Mammary epithelial cell (primary cell): ENCODE measurements at regions not wholly inside any gene's neighbourhood (a gene's known extent, or its start where the extent isn't known, plus 50 kb on each side); places are given as distances from the start of the nearest gene placed in this dataset.

Experiments
- CTCF ChIP-seq, 2 donors: IDR thresholded peaks in 1 of 2; conservative IDR thresholded peaks in 1 of 2; 2 replicates each; pipeline ENCODE4 v1.5.1; 2011 to 2012; ENCODE audit warnings: inconsistent platforms in 2 of 2, low read length in 2 of 2, mild to moderate bottlenecking in 2 of 2, control low read depth in 1 of 2, low read depth in 1 of 2; ENCODE audit not compliant: insufficient read depth in 1 of 2; ENCODE audit errors: extremely low read depth in 1 of 2
- EZH2 ChIP-seq: IDR thresholded peaks from 2 replicates; pipeline ENCODE4 v1.6.1; 2012; ENCODE audit warnings: low read length, inconsistent platforms, borderline replicate concordance

DNA sequence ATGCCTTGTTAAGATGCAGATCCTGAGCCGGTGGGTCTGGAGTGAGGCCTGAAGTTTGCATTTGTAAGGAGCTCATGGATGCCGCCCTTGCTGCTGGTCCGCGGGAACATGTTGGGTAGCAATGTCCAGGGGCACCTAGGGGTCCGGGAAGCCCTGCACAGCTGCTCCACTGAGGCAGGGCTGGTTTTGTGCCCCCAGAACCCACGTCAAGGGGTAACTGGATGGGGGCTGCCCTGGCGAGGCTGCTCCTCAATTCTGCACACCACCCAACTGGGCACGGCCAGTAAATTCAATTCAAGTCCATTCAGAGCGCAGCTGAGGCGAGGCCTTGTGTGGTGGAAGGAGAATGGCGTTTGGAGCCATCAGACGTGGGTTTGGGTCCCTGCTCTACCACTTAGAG is 246.3 kb upstream of the PITRM1 start:
- TF ChIP-seq CTCF (conservative IDR thresholded peaks at IDR 0.05 in 1 of 2, IDR thresholded peaks at IDR 0.05 in 1 of 2; ENCODE audit: extremely low read depth in 1 of 2, insufficient read depth in 1 of 2, low read depth in 1 of 2, low read length in 2 of 2): no peak
- no peak for TF ChIP-seq EZH2
